AG20443 (cell line): ENCODE measurements at regions not wholly inside any gene's neighbourhood (a gene's known extent, or its start where the extent isn't known, plus 50 kb on each side); places are given as distances from the start of the nearest gene placed in this dataset.

Source experiments
- DNase-seq: peaks from one replicate; pipeline ENCODE4 v3.0.0; 2012; ENCODE audit warnings: low spot score, mixed read lengths

DNA sequence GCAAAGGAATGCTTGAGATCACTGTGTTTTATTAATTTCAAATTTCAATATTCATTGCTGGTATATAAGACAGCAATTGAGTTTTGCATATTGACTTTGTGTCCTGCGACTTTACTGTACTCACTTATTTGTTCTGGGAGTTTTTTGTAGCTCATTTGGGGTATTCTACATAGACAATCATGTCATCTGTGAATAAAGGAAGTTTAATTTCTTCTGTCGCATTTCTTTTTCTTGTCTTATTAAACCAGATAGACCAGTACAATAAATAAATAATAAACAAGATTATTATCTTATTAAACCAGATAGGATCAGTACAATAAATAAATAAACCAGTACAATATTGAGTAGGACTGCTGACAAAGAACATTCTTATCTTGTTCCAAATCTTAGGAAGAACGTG is 448.2 kb downstream of the RPS24 start:
- DNase-seq = no peak

DNA sequence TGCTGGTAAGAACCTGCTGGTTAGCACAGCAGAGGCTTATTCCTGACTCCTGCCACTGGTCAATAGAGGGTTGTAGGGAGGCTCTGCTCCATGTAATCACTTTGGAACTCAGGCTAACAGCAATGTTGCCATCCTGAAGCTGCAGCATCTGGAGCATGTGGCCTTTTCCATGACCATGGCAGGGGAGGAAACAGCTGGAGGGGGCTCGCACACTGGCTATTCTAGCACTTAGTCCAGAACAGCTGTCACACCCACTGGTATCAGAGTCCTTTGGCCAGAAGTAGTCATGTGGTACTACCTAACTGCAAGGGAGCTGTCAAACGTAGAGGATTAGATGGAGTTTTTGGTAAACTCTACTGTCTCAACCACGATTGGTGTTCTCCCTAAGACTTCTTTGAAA is 450.0 kb downstream of the RPS24 start:
- DNase-seq = no peak

DNA sequence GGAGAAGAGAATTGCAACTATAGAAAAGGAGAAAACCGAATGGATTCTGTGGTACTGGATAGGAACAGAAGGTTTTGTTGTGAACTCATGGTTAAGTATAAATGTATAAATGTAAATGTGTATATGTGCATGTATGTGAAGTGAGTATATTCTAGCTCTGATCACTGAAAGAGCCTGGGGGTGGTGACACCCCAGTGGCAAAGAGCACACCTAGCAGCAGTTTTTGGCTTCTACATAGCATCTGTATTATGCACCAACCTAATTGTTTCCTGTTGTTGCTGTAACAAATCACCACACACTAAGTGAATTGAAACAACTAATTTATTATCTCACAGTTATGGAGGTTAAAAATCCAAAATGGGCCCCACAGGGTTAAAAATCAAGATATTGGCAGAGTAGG is 455.4 kb downstream of the RPS24 start:
- no peak for DNase-seq

- DNase-seq = peak; percentile 23
Measured at GRCh38 chr10:78491812-78492211, 458.1 kb downstream of the RPS24 start.

DNA sequence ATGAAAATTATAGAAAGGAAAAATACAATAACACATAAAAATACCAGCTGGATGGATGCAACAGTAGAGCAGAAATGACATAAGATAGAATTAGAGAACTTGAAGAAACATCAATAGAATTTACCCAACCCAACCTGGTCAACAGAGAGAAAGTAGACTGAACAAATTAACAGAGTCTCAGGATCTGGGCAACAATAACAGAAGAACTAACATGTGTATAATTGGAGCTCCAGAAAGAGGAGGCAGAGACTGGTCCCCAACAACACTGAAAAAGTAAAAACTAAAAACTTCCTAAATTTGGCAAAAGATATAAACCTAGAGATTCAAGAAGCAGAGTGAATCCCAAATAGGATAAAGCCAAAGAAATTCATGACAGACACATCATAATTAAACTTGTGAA is 458.8 kb downstream of the RPS24 start:
- DNase-seq = no peak

DNA sequence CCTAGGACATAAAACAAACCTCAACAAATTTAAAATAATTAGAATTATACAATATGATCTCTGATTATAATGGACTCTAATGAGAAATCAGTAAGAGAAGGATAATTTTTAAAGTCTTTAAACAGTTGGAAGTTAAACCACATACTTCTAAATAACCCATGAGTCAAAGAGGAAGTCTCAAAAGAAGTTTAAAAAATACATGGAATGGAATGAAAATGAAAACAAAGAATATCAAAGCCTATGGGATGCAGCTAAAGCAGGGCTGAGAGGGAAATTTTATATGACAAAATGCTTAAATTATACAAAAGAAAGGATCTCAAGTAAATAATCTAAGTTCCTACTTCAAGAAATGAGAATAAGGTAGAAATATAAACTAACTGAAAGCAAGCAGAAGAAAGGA is 460.5 kb downstream of the RPS24 start:
- DNase-seq = no peak

DNA sequence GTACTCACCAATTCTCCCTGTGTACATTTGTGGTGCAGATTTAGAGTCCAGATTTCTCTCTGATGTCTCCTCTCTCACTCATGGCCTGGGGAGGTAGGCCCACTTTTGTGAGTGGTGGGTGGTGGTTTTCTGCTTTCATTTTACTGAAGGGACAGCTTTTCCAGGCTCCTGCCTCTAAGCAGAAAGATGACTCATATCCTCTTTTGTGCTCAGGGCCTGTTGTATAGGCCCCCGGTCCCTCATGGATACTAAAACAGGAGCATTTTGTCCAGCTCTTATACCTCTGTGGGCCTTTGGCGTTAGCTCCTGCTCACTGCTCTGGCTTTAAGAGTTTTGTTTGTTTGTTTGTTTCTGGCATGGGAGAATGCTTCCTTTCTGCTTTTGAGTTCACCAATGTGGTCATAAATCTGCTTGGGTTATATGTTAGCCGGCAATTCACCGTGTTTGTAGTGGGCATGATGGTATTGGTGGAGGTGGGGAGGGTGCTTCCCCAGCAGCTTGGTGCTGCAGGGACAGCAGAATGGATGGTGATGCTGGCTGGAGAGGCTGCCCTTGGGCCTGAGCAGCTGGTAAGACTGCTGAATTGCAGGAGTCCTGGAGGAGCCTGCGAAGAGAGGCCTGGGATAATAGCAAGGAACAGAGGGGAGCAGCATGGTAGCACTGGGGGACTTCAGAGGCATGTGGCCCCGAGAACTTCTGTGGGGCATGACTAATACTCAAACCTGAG is 468.7 kb downstream of the RPS24 start:
- DNase-seq = peak; percentile 48

GRCh38 chr10:78504181-78504580 is 470.5 kb downstream of the RPS24 start:
- no peak for DNase-seq

DNA sequence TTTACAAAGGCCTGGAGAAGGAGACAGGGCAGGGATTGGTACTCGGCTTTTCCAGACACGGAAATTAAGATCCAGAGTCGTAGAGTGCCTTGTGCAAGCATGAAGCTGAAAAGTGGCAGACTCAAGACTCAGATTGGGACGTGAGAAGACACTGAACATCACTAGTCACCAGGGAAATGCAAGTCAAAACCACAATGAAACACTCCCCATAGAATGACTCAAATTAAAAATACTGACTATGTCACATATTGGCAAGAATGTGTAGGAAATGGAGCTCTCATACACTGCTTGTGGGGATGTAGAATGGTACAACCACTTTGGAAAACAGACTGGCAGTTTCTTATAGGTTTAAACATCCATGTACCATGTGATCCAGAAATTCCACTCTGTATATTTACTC is 472.0 kb downstream of the RPS24 start:
- no peak for DNase-seq

- DNase-seq = no peak
Measured at GRCh38 chr10:78506614-78507013, 473.0 kb downstream of the RPS24 start.

DNA sequence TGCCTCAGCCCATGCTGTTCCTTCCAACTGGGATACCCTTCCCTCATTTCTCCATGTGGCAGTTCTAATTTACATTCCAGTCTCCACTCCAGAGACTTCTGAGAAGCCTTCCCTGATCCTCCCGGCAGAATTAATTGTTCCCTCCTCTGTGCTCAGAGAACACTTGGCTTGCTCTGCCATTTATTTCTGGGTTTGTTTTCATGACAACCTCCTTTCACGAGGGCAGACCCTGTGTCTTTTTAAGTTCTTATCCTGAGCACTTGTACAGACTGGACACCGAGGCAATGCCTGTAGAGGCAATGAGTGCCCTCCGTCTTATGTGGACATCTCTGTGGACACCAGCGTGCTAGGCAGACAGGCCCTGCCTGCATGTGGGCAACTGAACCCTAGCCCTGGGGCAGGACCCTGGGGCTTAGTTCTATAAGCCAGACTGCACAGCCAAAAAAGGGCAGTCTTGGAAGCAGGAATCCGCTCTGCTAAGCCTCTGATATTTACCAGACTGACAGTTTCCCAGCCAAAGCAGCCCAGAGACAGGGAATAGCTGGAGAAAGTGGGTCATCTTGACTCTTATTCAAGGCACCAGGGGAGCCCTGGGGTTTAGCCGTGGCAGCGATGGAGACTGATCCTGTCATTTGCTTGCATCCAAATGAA is 474.0 kb downstream of the RPS24 start:
- DNase-seq = no peak

GRCh38 chr10:78508955-78509748 is 475.5 kb downstream of the RPS24 start:
- no peak for DNase-seq

- no peak for DNase-seq
Measured at GRCh38 chr10:78510566-78511323, 477.1 kb downstream of the RPS24 start.

DNA sequence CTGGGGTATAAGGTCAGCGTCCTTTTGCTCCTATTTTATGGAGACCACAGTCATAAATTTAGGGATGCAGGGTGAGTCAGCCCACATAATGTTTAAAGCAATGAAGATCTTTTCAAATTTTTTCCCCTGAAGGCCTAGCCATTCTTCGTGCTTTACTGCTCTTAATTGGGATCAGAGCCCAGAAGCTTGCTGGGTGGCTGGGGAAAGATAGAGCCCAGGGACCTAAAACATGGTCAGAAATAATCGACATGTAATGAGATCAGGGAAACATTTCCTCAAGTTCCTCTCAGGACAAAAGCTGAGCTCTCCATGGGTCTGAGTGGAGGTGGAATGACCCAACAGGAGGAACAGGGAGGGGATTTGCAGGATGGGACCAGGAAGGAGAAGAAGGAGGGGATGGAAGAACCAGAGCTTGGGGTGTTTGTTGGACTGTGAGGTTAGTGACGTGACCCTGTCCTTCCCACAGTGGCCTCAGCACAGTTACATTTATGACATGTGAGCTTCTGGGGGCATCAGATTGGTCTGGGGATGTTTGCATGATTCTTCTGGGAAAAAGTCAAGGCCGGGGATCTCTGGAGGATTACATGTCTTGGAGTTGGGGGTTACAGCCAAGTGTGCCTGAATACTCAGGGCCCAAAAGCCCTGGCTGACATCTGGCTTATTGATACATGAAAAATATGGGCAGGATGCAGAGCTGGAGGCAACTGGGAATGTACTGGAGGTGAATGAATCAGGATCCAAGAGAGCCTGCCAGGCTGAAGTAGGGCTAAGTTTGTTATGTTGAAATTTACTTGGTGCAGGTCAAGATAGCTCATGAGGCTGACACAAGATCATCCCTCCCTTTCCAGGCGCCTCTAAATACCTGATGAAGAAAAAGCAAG is 477.9 kb downstream of the RPS24 start:
- DNase-seq = no peak

GRCh38 chr10:78512205-78512550 is 478.5 kb downstream of the RPS24 start:
- DNase-seq = no peak

DNA sequence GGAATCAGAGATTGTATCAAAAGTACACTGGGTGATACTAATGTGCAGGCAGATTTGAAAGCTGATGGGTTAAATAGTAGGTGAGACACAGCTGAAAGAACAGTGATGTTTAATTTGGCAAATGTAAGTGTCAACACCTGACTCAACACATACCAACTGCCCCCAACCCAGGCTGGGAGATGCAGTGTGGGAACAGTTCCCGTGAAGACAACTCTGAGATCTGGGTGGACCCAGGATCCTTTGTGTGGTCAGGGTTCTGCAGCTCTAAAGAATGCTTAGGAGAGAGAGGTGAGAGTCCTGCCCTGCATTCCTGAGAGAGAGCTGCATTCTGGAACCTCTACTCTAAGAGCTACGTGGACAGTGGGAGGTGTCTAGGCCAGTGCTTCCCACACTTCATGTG is 479.7 kb downstream of the RPS24 start:
- DNase-seq = no peak

- DNase-seq = no peak
Measured at GRCh38 chr10:78513986-78514385, 480.3 kb downstream of the RPS24 start.

- no peak for DNase-seq
Measured at GRCh38 chr10:78514459-78514858, 480.8 kb downstream of the RPS24 start.

GRCh38 chr10:78515038-78515872 is 481.6 kb downstream of the RPS24 start:
- DNase-seq = peak; percentile 71

- no peak for DNase-seq
Measured at GRCh38 chr10:78515873-78516153, 482.1 kb downstream of the RPS24 start.

GRCh38 chr10:78516236-78516635 is 482.6 kb downstream of the RPS24 start:
- no peak for DNase-seq
